GM12865 (cell line): ENCODE measurements at regions not wholly inside any gene's neighbourhood (a gene's known extent, or its start where the extent isn't known, plus 50 kb on each side); places are given as distances from the start of the nearest gene placed in this dataset.

Source experiments
- DNase-seq: peaks from one replicate; pipeline ENCODE4 v3.0.0; 2010; ENCODE audit warnings: low read depth
- H3K4me3 ChIP-seq: 2 replicates; pipeline ENCODE4 v1.5.1; 2011; ENCODE audit warnings: mild to moderate bottlenecking, low read depth, low read length, control low read depth
- CTCF ChIP-seq: IDR thresholded peaks from 2 replicates; pipeline ENCODE4 v1.5.1; 2011; ENCODE audit warnings: low read length, control low read depth, low read depth, inconsistent platforms; ENCODE audit not compliant: insufficient read depth; ENCODE audit errors: missing control alignments

GRCh38 chr5:116666901-116667300 is 92.3 kb upstream of the SEMA6A start:
- TF ChIP-seq CTCF: no peak
- H3K4me3 ChIP-seq: no peak overlapping the region
- DNase-seq: no peak

DNA sequence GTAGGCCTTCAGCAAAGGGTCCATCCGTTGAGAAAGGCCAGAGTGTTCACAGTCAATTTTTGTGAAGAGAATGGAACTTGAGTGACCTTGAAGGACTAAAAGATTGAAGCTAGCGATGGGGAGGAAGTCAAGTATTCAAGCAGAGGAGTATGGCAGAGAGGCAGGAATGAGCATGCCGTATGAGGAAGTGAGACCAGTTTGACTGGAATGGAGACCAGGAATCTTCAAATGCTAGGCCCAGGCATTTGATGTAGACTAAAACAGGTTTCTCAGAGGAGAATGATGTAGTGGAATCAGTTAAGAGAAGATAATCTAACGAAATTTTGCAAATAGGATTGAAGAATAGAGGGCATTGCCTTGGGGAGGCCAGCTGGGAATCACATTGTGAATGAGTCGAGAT is 90.4 kb upstream of the SEMA6A start:
- H3K4me3 ChIP-seq: no peak overlapping the region
- DNase-seq: no peak
- TF ChIP-seq CTCF: no peak

- H3K4me3 ChIP-seq: no peak overlapping the region
- no peak for TF ChIP-seq CTCF
- DNase-seq: no peak
These were observed 88.5 kb upstream of the SEMA6A start for GRCh38 chr5:116663081-116663480.

DNA sequence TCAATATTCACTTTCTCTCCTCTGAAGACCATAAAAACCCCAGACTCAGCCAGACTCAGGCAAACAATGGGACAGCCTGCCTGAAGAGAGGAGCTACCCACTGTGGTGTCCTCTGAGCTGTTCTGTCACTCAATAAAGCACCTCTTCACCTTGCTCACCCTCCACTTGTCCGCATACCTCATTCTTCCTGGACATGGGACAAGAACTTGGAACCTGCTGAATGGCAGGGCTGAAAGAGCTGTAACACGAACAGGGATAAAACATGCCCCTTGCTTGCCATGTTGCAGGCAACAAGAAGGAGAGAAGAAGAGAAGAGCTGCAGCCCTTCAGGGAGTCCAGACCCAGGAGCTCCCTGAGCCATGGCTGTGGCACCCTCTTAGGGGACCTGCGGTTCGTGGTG is 86.8 kb upstream of the SEMA6A start:
- no peak for DNase-seq
- no peak overlapping the region for H3K4me3 ChIP-seq
- no peak for TF ChIP-seq CTCF

DNA sequence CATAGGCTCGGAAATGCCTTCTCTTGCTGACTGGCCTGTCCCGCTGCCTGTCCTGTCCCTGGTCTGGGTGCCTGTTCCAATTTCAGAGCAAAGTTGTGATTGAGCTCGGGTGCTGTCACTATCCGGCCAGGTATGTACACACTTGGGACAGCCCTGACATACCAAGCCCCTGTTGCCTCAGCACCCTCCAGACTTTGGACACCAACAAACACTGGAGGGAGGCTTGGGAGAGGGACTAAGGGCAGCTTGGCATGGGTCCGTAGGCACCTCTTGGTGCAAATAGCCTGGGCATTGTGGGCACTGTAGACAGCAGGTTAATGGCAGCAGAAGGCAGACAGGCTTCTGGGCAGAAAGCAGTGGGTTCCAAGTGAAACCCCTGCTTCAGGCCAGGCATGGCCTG is 86.3 kb upstream of the SEMA6A start:
- no peak overlapping the region for H3K4me3 ChIP-seq
- TF ChIP-seq CTCF: no peak
- no peak for DNase-seq

DNA sequence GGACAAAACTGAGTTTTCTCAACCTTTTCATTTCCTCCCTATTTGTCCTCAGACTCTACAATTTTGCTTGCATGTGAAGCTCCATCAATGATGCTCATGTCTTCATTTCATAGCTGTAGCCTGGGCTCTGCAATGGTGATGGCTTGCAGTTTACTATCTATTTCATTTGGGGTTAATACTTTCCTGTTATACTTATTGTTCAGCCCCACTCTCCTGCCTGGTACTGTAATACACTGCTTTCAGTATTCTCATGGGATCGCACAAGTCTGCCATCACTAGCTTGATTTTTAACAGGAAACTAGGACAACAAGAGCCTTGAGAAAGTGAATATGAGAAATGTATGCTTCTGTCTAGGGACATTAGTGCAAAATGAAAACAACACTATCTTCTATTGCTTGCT is 84.2 kb upstream of the SEMA6A start:
- DNase-seq: no peak
- TF ChIP-seq CTCF: no peak
- no peak overlapping the region for H3K4me3 ChIP-seq

DNA sequence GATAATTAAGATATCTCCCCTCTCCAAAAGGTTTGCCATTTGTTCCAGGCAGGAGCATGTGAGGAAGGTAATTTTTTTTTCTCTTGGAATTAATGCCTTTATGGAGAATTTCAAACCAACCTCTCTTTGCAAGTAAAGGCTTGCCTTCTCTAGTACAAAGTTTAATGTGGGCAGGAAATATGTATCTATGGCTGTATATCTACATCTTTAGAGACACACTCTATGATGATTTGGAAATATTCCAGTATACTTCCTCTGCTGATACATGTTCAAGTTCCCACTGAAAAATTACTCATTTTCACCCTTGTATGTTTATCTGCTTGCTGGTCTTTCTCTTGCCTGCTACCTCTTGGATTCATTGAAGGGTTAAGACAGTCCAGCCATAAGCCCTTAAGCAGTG is 83.5 kb upstream of the SEMA6A start:
- H3K4me3 ChIP-seq: no peak overlapping the region
- no peak for DNase-seq
- no peak for TF ChIP-seq CTCF
